HG03280 (cell line): ENCODE measurements at regions not wholly inside any gene's neighbourhood (a gene's known extent, or its start where the extent isn't known, plus 50 kb on each side); places are given as distances from the start of the nearest gene placed in this dataset.
"Not testable (repeated sequence)": the region's sequence is repeated elsewhere in the genome, so short reads cannot be mapped to it uniquely, and the experiment has no call there.

Experiments
- ATAC-seq: cut with Tn5 transposase; IDR thresholded peaks from one replicate; pipeline ENCODE4 v1.9.1; 2021; ENCODE audit warnings: mild to moderate bottlenecking, moderate library complexity; ENCODE audit not compliant: unreplicated experiment

GRCh38 chr20:1757606-1758512, 100.3 kb upstream of the SIRPG start:
- ATAC-seq = no peak

GRCh38 chr20:1757072-1757471, 99.5 kb upstream of the SIRPG start:
- ATAC-seq = no peak

- no peak for ATAC-seq
Observed at GRCh38 chr20:1754749-1755148, 97.2 kb upstream of the SIRPG start.

GRCh38 chr20:1754306-1754705, 96.7 kb upstream of the SIRPG start:
- no peak for ATAC-seq

- no peak for ATAC-seq
Observed at GRCh38 chr20:1752045-1752444, 94.5 kb upstream of the SIRPG start.

GRCh38 chr20:1748777-1749176, 91.2 kb upstream of the SIRPG start:
- no peak for ATAC-seq

GRCh38 chr20:1747953-1748577, 90.5 kb upstream of the SIRPG start:
- ATAC-seq = no peak

- ATAC-seq = not testable (repeated sequence)
Observed at GRCh38 chr20:1742049-1742434, 84.5 kb upstream of the SIRPG start.

- ATAC-seq = no peak
Observed at GRCh38 chr20:1741309-1742048, 83.9 kb upstream of the SIRPG start.

- ATAC-seq = no peak
Observed at GRCh38 chr20:1737134-1737533, 79.6 kb upstream of the SIRPG start.

GRCh38 chr20:1735417-1736089, 78.0 kb upstream of the SIRPG start:
- no peak for ATAC-seq

- ATAC-seq = no peak
Observed at GRCh38 chr20:1734269-1734858, 76.8 kb upstream of the SIRPG start.

- not testable (repeated sequence) for ATAC-seq
Observed at GRCh38 chr20:1731828-1732375, 74.3 kb upstream of the SIRPG start.

GRCh38 chr20:1730981-1731711, 73.6 kb upstream of the SIRPG start:
- not testable (repeated sequence) for ATAC-seq

- not testable (repeated sequence) for ATAC-seq
Observed at GRCh38 chr20:1727303-1727702, 69.7 kb upstream of the SIRPG start.

- no peak for ATAC-seq
Observed at GRCh38 chr20:1724901-1725300, 67.3 kb upstream of the SIRPG start.

- ATAC-seq = no peak
Observed at GRCh38 chr20:1722513-1723050, 65.0 kb upstream of the SIRPG start.

- no peak for ATAC-seq
Observed at GRCh38 chr20:1721687-1722512, 64.3 kb upstream of the SIRPG start.
